GM12878 (cell line): ENCODE measurements at regions not wholly inside any gene's neighbourhood (a gene's known extent, or its start where the extent isn't known, plus 50 kb on each side); places are given as distances from the start of the nearest gene placed in this dataset.

ENCODE experiments used
- ASH2L ChIP-seq: fragments of 300-600, 200-600 bp; sonication (generic); IDR thresholded peaks from 2 replicates; pipeline ENCODE4 v1.6.1; 2017; ENCODE audit warnings: low read depth, mild to moderate bottlenecking, borderline replicate concordance
- BCL11A ChIP-seq: IDR thresholded peaks from 2 replicates; pipeline ENCODE4 v1.6.1; 2011; ENCODE audit warnings: low read depth, low read length
- CHD2 ChIP-seq: IDR thresholded peaks from 2 replicates; pipeline ENCODE4 v1.6.1; 2011; ENCODE audit warnings: low read depth, low read length, improper control_type of control experiment, borderline replicate concordance
- DPF2 ChIP-seq: fragments of 450-650 bp; IDR thresholded peaks from 2 replicates; pipeline ENCODE4 v1.6.1; 2017; ENCODE audit warnings: mild to moderate bottlenecking
- GATAD2B ChIP-seq: fragments of 450-650 bp; conservative IDR thresholded peaks from 2 replicates; pipeline ENCODE4 v1.6.1; 2017; ENCODE audit warnings: low read depth, mild to moderate bottlenecking, moderate library complexity
- HCFC1 ChIP-seq: fragments of 150-350 bp; IDR thresholded peaks from 2 replicates; pipeline ENCODE4 v1.6.1; 2014; ENCODE audit warnings: low read length
- HDGF ChIP-seq: fragments of 450-650 bp; IDR thresholded peaks from 2 replicates; pipeline ENCODE4 v1.6.1; 2016; ENCODE audit warnings: antibody characterized with exemption
- KLF5 ChIP-seq: fragments of 450-650 bp; IDR thresholded peaks from 2 replicates; pipeline ENCODE4 v1.6.1; 2014; ENCODE audit warnings: mild to moderate bottlenecking; ENCODE audit not compliant: partially characterized antibody
- LARP7 ChIP-seq: fragments of 450-650 bp; IDR thresholded peaks from 2 replicates; pipeline ENCODE4 v1.6.1; 2017; ENCODE audit warnings: mild to moderate bottlenecking
- NBN ChIP-seq: fragments of 450-650 bp; IDR thresholded peaks from 2 replicates; pipeline ENCODE4 v1.6.1; 2016
- PML ChIP-seq: IDR thresholded peaks from 2 replicates; pipeline ENCODE4 v1.6.1; 2012; ENCODE audit warnings: low read length, inconsistent platforms
- POLR2AphosphoS2 ChIP-seq: IDR thresholded peaks from 2 replicates; pipeline ENCODE4 v1.6.1; 2011; ENCODE audit warnings: low read depth, mild to moderate bottlenecking, low read length, improper control_type of control experiment, moderate library complexity
- POU2F2 ChIP-seq: IDR thresholded peaks from 3 replicates; pipeline ENCODE4 v1.6.1; 2011; ENCODE audit warnings: low read depth, mild to moderate bottlenecking, low read length, borderline replicate concordance
- SIX5 ChIP-seq: IDR thresholded peaks from 2 replicates; pipeline ENCODE4 v1.6.1; 2011; ENCODE audit warnings: mild to moderate bottlenecking, low read depth, low read length, moderate library complexity; ENCODE audit not compliant: severe bottlenecking
- SMAD1 ChIP-seq: fragments of 450-650 bp; IDR thresholded peaks from 2 replicates; pipeline ENCODE4 v1.6.1; 2018; ENCODE audit warnings: mild to moderate bottlenecking, low read depth; ENCODE audit not compliant: partially characterized antibody
- SMC3 ChIP-seq: IDR thresholded peaks from 2 replicates; pipeline ENCODE4 v1.6.1; 2011; ENCODE audit warnings: low read length, improper control_type of control experiment, borderline replicate concordance
- SREBF1 ChIP-seq: IDR thresholded peaks from 2 replicates; pipeline ENCODE4 v1.6.1; 2012; ENCODE audit warnings: mild to moderate bottlenecking, low read length
- STAT1 ChIP-seq: fragments of 450-650 bp; conservative IDR thresholded peaks from 2 replicates; pipeline ENCODE4 v1.6.1; 2014; ENCODE audit warnings: antibody characterized with exemption, mild to moderate bottlenecking
- SUPT20H ChIP-seq: IDR thresholded peaks from 2 replicates; pipeline ENCODE4 v1.6.1; 2011; ENCODE audit warnings: low read depth, mild to moderate bottlenecking, low read length, moderate library complexity, borderline replicate concordance; ENCODE audit not compliant: control insufficient read depth
- TCF12 ChIP-seq: IDR thresholded peaks from 2 replicates; pipeline ENCODE4 v1.6.1; 2011; ENCODE audit warnings: low read depth, mild to moderate bottlenecking, low read length
- TCF7 ChIP-seq: IDR thresholded peaks from 2 replicates; pipeline ENCODE4 v1.6.1; 2014; ENCODE audit warnings: antibody characterized with exemption, borderline replicate concordance
- ZNF207 ChIP-seq: fragments of 450-650 bp; IDR thresholded peaks from 2 replicates; pipeline ENCODE4 v1.6.1; 2014; ENCODE audit warnings: antibody characterized with exemption, mild to moderate bottlenecking, borderline replicate concordance
- TF ChIP-seq, protein P1 (sequence below): IDR thresholded peaks from 2 replicates; pipeline ENCODE4 v1.6.1; 2012; ENCODE audit warnings: mild to moderate bottlenecking, low read depth, low read length
- TF ChIP-seq, protein P2 (sequence below): IDR thresholded peaks from 2 replicates; pipeline ENCODE4 v1.6.1; 2012; ENCODE audit warnings: low read depth, low read length, improper control_type of control experiment
- TF ChIP-seq, protein P3 (sequence below): IDR thresholded peaks from 2 replicates; pipeline ENCODE4 v1.6.1; 2011; ENCODE audit warnings: low read depth, low read length, improper control_type of control experiment, borderline replicate concordance
- TF ChIP-seq, protein P4 (sequence below): fragments of 450-650 bp; IDR thresholded peaks from 2 replicates; pipeline ENCODE4 v1.6.1; 2016; ENCODE audit warnings: mild to moderate bottlenecking
- TF ChIP-seq, protein P5 (sequence below): fragments of 450-650 bp; IDR thresholded peaks from 2 replicates; pipeline ENCODE4 v1.6.1; 2017; ENCODE audit warnings: borderline replicate concordance

DNA sequence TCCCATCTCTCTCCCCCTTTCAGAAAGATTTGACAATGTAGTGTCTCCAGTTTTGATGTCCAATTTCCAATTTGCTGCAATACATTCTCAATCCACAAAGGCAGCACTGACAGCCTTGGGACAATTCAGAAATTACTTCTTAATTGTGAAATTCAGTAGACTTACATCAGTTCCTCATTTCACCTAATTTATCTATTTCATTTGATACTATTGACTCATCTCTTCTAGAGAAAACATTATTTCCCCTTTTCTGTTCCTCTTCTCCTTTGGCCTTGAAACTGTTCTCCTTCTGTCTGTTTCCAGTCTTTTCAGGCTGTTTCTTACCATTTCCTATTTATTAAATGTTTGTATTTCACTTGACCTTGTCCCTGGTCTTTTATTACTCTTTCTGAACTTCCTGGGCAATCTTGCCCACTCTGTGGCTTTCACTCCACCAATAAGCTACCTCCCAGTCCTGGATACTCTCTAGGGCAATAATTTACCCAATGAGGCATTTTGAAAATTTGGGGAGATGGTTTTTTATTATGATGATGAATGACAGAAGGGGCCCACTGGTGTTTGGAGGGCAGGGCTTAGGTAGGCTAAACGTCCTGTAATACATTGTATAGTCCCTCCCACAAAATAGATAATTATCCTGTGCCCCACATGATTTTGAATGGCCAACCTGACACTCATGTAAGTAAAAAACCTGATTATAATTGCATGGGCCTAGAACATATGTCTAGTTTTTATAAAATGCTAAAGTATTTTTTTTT lies 498.0 kb upstream of the BOD1L1 start (continued):
- TF ChIP-seq, protein P1, sequence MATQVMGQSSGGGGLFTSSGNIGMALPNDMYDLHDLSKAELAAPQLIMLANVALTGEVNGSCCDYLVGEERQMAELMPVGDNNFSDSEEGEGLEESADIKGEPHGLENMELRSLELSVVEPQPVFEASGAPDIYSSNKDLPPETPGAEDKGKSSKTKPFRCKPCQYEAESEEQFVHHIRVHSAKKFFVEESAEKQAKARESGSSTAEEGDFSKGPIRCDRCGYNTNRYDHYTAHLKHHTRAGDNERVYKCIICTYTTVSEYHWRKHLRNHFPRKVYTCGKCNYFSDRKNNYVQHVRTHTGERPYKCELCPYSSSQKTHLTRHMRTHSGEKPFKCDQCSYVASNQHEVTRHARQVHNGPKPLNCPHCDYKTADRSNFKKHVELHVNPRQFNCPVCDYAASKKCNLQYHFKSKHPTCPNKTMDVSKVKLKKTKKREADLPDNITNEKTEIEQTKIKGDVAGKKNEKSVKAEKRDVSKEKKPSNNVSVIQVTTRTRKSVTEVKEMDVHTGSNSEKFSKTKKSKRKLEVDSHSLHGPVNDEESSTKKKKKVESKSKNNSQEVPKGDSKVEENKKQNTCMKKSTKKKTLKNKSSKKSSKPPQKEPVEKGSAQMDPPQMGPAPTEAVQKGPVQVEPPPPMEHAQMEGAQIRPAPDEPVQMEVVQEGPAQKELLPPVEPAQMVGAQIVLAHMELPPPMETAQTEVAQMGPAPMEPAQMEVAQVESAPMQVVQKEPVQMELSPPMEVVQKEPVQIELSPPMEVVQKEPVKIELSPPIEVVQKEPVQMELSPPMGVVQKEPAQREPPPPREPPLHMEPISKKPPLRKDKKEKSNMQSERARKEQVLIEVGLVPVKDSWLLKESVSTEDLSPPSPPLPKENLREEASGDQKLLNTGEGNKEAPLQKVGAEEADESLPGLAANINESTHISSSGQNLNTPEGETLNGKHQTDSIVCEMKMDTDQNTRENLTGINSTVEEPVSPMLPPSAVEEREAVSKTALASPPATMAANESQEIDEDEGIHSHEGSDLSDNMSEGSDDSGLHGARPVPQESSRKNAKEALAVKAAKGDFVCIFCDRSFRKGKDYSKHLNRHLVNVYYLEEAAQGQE = no peak
- TF ChIP-seq, protein P2, sequence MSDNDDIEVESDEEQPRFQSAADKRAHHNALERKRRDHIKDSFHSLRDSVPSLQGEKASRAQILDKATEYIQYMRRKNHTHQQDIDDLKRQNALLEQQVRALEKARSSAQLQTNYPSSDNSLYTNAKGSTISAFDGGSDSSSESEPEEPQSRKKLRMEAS = no peak
- no peak; the same call in 1 of the 2 replicates for TF ChIP-seq GATAD2B
- TF ChIP-seq POU2F2 = no peak
- TF ChIP-seq, protein P3, sequence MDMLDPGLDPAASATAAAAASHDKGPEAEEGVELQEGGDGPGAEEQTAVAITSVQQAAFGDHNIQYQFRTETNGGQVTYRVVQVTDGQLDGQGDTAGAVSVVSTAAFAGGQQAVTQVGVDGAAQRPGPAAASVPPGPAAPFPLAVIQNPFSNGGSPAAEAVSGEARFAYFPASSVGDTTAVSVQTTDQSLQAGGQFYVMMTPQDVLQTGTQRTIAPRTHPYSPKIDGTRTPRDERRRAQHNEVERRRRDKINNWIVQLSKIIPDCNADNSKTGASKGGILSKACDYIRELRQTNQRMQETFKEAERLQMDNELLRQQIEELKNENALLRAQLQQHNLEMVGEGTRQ = no peak
- no peak for TF ChIP-seq SUPT20H
- TF ChIP-seq HCFC1 = no peak
- no peak for TF ChIP-seq LARP7
- peak; percentile 99 for TF ChIP-seq DPF2
- no peak for TF ChIP-seq TCF7
- TF ChIP-seq BCL11A = peak; percentile 81
- TF ChIP-seq ZNF207 = no peak
- TF ChIP-seq PML = no peak
- TF ChIP-seq CHD2 = no peak; the same call in 1 of the 2 replicates
- TF ChIP-seq SMC3 = no peak
- TF ChIP-seq SIX5 = no peak
- TF ChIP-seq KLF5 = no peak
- TF ChIP-seq SMAD1 = no peak
- TF ChIP-seq SREBF1 = no peak
- TF ChIP-seq STAT1 = no peak
- TF ChIP-seq NBN = peak; percentile 72; the same call in 1 of the 2 replicates
- no peak for TF ChIP-seq HDGF
- TF ChIP-seq, protein P4, sequence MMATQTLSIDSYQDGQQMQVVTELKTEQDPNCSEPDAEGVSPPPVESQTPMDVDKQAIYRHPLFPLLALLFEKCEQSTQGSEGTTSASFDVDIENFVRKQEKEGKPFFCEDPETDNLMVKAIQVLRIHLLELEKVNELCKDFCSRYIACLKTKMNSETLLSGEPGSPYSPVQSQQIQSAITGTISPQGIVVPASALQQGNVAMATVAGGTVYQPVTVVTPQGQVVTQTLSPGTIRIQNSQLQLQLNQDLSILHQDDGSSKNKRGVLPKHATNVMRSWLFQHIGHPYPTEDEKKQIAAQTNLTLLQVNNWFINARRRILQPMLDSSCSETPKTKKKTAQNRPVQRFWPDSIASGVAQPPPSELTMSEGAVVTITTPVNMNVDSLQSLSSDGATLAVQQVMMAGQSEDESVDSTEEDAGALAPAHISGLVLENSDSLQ = no peak
- TF ChIP-seq POLR2AphosphoS2 = no peak
- TF ChIP-seq TCF12 = no peak
- TF ChIP-seq, protein P5, sequence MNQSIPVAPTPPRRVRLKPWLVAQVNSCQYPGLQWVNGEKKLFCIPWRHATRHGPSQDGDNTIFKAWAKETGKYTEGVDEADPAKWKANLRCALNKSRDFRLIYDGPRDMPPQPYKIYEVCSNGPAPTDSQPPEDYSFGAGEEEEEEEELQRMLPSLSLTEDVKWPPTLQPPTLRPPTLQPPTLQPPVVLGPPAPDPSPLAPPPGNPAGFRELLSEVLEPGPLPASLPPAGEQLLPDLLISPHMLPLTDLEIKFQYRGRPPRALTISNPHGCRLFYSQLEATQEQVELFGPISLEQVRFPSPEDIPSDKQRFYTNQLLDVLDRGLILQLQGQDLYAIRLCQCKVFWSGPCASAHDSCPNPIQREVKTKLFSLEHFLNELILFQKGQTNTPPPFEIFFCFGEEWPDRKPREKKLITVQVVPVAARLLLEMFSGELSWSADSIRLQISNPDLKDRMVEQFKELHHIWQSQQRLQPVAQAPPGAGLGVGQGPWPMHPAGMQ = no peak
- no peak for TF ChIP-seq ASH2L
